Esophagus squamous epithelium (tissue), 4 donors: ENCODE measurements at regions not wholly inside any gene's neighbourhood (a gene's known extent, or its start where the extent isn't known, plus 50 kb on each side); places are given as distances from the start of the nearest gene placed in this dataset.

ENCODE experiments used
- CTCF ChIP-seq, 6 experiments: fragments of 450-650 bp in 4 of 6; fragments of 200-600 bp in 2 of 6; sonication (generic) in 2 of 6; IDR thresholded peaks; one replicate each; pipeline ENCODE4 v1.5.1; 2016 to 2019; ENCODE audit warnings: antibody characterized with exemption in 6 of 6, mild to moderate bottlenecking in 4 of 6, moderate library complexity in 4 of 6
- POLR2A ChIP-seq, 4 donors: fragments of 450-650 bp; IDR thresholded peaks; one replicate each; pipeline ENCODE4 v1.6.1; 2017; ENCODE audit warnings: antibody characterized with exemption in 4 of 4, mild to moderate bottlenecking in 4 of 4, moderate library complexity in 3 of 4

DNA sequence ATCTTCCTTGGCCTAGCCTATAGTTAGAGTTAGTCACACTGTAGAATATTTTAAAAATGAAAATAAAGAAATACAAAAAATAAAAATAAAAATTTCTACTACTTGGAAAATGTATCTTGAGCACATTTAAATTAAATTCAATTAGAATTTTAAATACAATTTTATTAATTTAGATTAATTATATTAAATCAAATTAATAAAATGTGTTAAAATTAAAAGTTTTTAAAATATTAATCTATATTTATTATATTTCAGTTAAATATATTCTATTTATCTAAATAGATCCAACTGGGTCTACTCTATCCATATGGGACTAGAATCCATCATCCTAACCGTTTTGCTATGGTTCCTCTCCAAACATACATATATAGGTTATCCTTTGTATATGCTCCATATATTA lies 588.3 kb upstream of the TMPRSS15 start:
- no peak for TF ChIP-seq POLR2A (IDR thresholded peaks at IDR 0.05)
- TF ChIP-seq CTCF (IDR thresholded peaks at IDR 0.05), result no peak
